ENCODE measurements at regions not wholly inside any gene's neighbourhood (a gene's known extent, or its start where the extent isn't known, plus 50 kb on each side); places are given as distances from the start of the nearest gene placed in this dataset.

DNA sequence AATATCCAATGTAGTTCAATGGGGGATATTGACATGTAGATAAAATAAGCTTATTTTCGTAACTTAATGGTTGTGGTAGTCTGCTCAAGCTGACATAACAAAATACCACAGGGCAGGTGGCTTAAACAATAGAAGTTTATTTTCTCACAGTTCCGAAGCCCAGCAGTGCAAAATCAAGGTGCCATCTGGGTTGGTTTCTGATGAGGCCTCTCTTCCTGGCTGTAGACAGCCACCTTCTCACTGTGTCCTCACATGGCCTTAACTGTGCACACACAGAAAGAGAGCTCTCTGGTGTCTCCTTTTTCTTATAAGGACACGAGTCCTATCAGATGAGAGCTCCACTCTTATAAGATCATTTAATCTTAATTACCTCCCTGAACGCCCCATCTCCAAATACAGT is 64.8 kb upstream of the IPO9 start:
- peaks cover 0 to 38% of the 10 kb centered on the region in 2 experiments; a peak in 3 of 4 replicates for H3K79me2 ChIP-seq (ENCODE audit: control insufficient read depth in 1 of 2, insufficient read depth in 2 of 2, low read length in 2 of 2)
- H3K4me1 ChIP-seq (replicated peaks in 1 of 4; ENCODE audit: control insufficient read depth in 3 of 4, insufficient read depth in 4 of 4, low read length in 3 of 4), result peaks cover 0 to 11% (median 3%) of the 10 kb centered on the region in 4 experiments; a peak in 4 of 7 replicates
- H3K18ac ChIP-seq (ENCODE audit: extremely low read depth, low read length), result no peak overlapping the region
- TF ChIP-seq, protein P1, sequence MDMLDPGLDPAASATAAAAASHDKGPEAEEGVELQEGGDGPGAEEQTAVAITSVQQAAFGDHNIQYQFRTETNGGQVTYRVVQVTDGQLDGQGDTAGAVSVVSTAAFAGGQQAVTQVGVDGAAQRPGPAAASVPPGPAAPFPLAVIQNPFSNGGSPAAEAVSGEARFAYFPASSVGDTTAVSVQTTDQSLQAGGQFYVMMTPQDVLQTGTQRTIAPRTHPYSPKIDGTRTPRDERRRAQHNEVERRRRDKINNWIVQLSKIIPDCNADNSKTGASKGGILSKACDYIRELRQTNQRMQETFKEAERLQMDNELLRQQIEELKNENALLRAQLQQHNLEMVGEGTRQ (IDR thresholded peaks at IDR 0.05; ENCODE audit: low read length), result no peak
- TF ChIP-seq POLR2A (IDR thresholded peaks at IDR 0.05; ENCODE audit: control extremely low read depth in 1 of 2, low read depth in 2 of 2, low read length in 2 of 2) (no peak), JUND (IDR thresholded peaks at IDR 0.05; ENCODE audit: low read length) (no peak), EGR1 (IDR thresholded peaks at IDR 0.05; ENCODE audit: borderline replicate concordance, low read depth, low read length) (no peak), NANOG (IDR thresholded peaks at IDR 0.05; ENCODE audit: insufficient read depth, low read depth, low read length, poor library complexity, severe bottlenecking) (no peak), NRF1 (IDR thresholded peaks at IDR 0.05; ENCODE audit: low read depth, low read length) (no peak), CTBP2 (IDR thresholded peaks at IDR 0.05; ENCODE audit: borderline replicate concordance, insufficient read depth, insufficient read length, low read length) (no peak), KDM4A (IDR thresholded peaks at IDR 0.05; ENCODE audit: low read depth, low read length, severe bottlenecking) (no peak), TCF12 (IDR thresholded peaks at IDR 0.05; ENCODE audit: low read depth, low read length) (no peak), SRF (IDR thresholded peaks at IDR 0.05; ENCODE audit: low read depth, low read length) (no peak)
- TF ChIP-seq, protein P2, sequence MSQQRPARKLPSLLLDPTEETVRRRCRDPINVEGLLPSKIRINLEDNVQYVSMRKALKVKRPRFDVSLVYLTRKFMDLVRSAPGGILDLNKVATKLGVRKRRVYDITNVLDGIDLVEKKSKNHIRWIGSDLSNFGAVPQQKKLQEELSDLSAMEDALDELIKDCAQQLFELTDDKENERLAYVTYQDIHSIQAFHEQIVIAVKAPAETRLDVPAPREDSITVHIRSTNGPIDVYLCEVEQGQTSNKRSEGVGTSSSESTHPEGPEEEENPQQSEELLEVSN (IDR thresholded peaks at IDR 0.05), result no peak
- TF ChIP-seq, protein P3, sequence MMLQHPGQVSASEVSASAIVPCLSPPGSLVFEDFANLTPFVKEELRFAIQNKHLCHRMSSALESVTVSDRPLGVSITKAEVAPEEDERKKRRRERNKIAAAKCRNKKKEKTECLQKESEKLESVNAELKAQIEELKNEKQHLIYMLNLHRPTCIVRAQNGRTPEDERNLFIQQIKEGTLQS (IDR thresholded peaks at IDR 0.05; ENCODE audit: insufficient read depth, low read depth, low read length), result no peak

More for the DNA sequence above, 64.8 kb upstream of the IPO9 start:
- H2AFZ ChIP-seq (ENCODE audit: low read length), result no peak overlapping the region
- no peak overlapping the region for H2BK12ac ChIP-seq (ENCODE audit: low read depth, low read length)
- CTCF ChIA-PET (ENCODE audit: partially characterized antibody), result interaction anchor here (0.5 to 2.3 kb wide), 10 partner anchors 8 to 251 kb away, joined by 3 to 10 read pairs (median 5); no protein-coding TSS in a partner anchor
- H3K4me3 ChIP-seq (ENCODE audit: extremely low read depth in 1 of 4, insufficient read depth in 2 of 4, low read depth in 3 of 4, low read length in 4 of 4), result no peak overlapping the region
- peaks cover 5% of the 10 kb centered on the region; the same call in 1 of the 2 replicates for H3K79me1 ChIP-seq (ENCODE audit: low read depth, low read length)
- H4K5ac ChIP-seq (ENCODE audit: insufficient read length, low read depth, low read length), result no peak overlapping the region
- no peaks in the 10 kb centered on the region for H3K9me3 ChIP-seq (ENCODE audit: insufficient read depth in 2 of 2, low read depth in 1 of 2, low read length in 1 of 2)
- FAIRE-seq, result no peak
- H3K23ac ChIP-seq (ENCODE audit: insufficient read length), result no peak overlapping the region
- H3K4ac ChIP-seq (replicated peaks; ENCODE audit: insufficient read length, low read depth, low read length), result no peak overlapping the region
- DNase-seq (ENCODE audit: low read depth in 1 of 2, low spot score in 2 of 2), result no peak
- no peaks in the 10 kb centered on the region for H3K36me3 ChIP-seq (ENCODE audit: control insufficient read depth in 2 of 4, insufficient read depth in 4 of 4, low read length in 3 of 4)
- WGBS, 2 experiments (ENCODE audit: extremely low coverage in 1 of 2, insufficient coverage in 1 of 2, insufficient read length in 1 of 2, insufficient replicate concordance in 2 of 2, low coverage in 1 of 2, low lambda C conversion rate in 2 of 2, missing lambda C conversion rate in 1 of 2), result 79% methylated on average over 4 of the region's 4 CpGs; no CpG with 5 or more reads in 1 of the 2 experiments
- H2BK20ac ChIP-seq (ENCODE audit: low read length), result no peak overlapping the region
- H4K8ac ChIP-seq (ENCODE audit: extremely low read depth, insufficient read depth, low read length), result no peak overlapping the region
- no peak overlapping the region for H3K14ac ChIP-seq (ENCODE audit: insufficient read length)
- H3K4me2 ChIP-seq (ENCODE audit: insufficient read depth in 1 of 2, low read depth in 2 of 2, low read length in 2 of 2), result no peak overlapping the region
- no peak overlapping the region for H3K27ac ChIP-seq (ENCODE audit: low read depth, low read length)
- no peak overlapping the region for H2AK5ac ChIP-seq (ENCODE audit: low read depth, low read length)
- no peak overlapping the region for H2BK15ac ChIP-seq (ENCODE audit: low read length)
- H3K23me2 ChIP-seq (ENCODE audit: low read depth, low read length), result no peaks in the 10 kb centered on the region
- H3K56ac ChIP-seq (replicated peaks; ENCODE audit: insufficient read length, low read depth, low read length), result no peak overlapping the region
- H4K91ac ChIP-seq (replicated peaks; ENCODE audit: insufficient read length, low read length), result no peak overlapping the region
- POLR2A ChIA-PET (ENCODE audit: partially characterized antibody), result interaction anchor here (0.9 to 1.5 kb wide), 2 partner anchors 12 to 27 kb away, joined by 3 to 4 read pairs; no protein-coding TSS in a partner anchor
- H2BK5ac ChIP-seq (ENCODE audit: low read depth, low read length), result no peak overlapping the region
- no peak overlapping the region for H2BK120ac ChIP-seq (replicated peaks; ENCODE audit: low read depth, low read length)
- no peaks in the 10 kb centered on the region for H4K20me1 ChIP-seq (replicated peaks in 1 of 2; ENCODE audit: control insufficient read depth in 1 of 2, insufficient read depth in 2 of 2, low read length in 2 of 2)
- no peak overlapping the region for H3K9ac ChIP-seq (replicated peaks in 1 of 4; ENCODE audit: extremely low read depth in 1 of 4, low read depth in 3 of 4, low read length in 3 of 4)
- no peaks in the 10 kb centered on the region for H3K27me3 ChIP-seq (replicated peaks in 1 of 4; ENCODE audit: control insufficient read depth in 3 of 4, extremely low read depth in 1 of 4, insufficient read depth in 3 of 4, low read length in 3 of 4)

Measured in H1 (cell line).